ENCODE measurements at regions not wholly inside any gene's neighbourhood (a gene's known extent, or its start where the extent isn't known, plus 50 kb on each side); places are given as distances from the start of the nearest gene placed in this dataset.

DNA sequence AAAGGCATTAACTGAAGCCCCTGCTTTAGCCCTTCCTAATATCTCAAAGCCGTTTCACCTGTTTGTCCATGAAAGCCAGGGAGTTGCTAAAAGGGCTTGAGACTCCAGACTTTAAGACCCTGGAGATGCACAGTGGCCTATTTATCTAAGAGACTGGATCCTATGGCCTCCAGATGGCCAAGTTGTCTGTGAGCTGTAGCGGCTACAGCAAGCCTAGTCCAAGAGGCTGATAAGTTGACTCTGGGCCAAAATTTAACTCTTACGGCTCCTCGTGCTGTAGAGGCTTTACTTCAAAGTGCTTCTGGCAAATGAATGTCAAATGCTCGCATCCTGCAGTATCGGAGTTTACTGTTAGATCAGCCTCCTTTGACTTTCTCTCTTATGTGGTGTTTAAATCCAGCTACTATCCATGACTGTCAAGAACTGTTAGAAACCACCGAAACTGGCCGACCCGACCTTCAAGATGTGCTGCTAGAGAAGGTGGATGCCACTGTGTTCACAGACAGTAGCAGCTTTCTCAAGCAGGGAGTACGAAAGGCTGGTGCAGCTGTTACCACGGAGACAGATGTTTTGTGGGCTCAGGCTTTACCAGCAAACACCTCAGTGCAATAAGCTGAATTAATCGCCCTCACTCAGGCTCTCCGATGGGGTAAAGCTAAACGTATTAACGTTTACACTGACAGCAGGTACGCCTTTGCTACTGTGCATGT is 336.7 kb upstream of the CNTNAP5 start:
- TF ChIP-seq, protein P1, sequence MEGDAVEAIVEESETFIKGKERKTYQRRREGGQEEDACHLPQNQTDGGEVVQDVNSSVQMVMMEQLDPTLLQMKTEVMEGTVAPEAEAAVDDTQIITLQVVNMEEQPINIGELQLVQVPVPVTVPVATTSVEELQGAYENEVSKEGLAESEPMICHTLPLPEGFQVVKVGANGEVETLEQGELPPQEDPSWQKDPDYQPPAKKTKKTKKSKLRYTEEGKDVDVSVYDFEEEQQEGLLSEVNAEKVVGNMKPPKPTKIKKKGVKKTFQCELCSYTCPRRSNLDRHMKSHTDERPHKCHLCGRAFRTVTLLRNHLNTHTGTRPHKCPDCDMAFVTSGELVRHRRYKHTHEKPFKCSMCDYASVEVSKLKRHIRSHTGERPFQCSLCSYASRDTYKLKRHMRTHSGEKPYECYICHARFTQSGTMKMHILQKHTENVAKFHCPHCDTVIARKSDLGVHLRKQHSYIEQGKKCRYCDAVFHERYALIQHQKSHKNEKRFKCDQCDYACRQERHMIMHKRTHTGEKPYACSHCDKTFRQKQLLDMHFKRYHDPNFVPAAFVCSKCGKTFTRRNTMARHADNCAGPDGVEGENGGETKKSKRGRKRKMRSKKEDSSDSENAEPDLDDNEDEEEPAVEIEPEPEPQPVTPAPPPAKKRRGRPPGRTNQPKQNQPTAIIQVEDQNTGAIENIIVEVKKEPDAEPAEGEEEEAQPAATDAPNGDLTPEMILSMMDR (IDR thresholded peaks at IDR 0.05), result no peak
- TF ChIP-seq E2F1 (CRISPR knock-in tag; IDR thresholded peaks at IDR 0.05), result no peak
- no peak for TF ChIP-seq CREM (CRISPR knock-in tag; IDR thresholded peaks at IDR 0.05)
- TF ChIP-seq ATF3 (CRISPR knock-in tag; conservative IDR thresholded peaks at IDR 0.05), result no peak
- TF ChIP-seq ESRRA (CRISPR knock-in tag; IDR thresholded peaks at IDR 0.05; ENCODE audit: borderline replicate concordance), result no peak
- TF ChIP-seq ZNF512 (CRISPR knock-in tag; IDR thresholded peaks at IDR 0.05; ENCODE audit: borderline replicate concordance), result no peak
- no peak for TF ChIP-seq KAT7 (CRISPR knock-in tag; IDR thresholded peaks at IDR 0.05; ENCODE audit: borderline replicate concordance)
- TF ChIP-seq ZNF121 (CRISPR knock-in tag; IDR thresholded peaks at IDR 0.05), result no peak
- TF ChIP-seq, protein P2, sequence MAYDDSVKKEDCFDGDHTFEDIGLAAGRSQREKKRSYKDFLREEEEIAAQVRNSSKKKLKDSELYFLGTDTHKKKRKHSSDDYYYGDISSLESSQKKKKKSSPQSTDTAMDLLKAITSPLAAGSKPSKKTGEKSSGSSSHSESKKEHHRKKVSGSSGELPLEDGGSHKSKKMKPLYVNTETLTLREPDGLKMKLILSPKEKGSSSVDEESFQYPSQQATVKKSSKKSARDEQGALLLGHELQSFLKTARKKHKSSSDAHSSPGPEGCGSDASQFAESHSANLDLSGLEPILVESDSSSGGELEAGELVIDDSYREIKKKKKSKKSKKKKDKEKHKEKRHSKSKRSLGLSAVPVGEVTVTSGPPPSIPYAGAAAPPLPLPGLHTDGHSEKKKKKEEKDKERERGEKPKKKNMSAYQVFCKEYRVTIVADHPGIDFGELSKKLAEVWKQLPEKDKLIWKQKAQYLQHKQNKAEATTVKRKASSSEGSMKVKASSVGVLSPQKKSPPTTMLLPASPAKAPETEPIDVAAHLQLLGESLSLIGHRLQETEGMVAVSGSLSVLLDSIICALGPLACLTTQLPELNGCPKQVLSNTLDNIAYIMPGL (CRISPR knock-in tag; IDR thresholded peaks at IDR 0.05), result no peak
- TF ChIP-seq, protein P3, sequence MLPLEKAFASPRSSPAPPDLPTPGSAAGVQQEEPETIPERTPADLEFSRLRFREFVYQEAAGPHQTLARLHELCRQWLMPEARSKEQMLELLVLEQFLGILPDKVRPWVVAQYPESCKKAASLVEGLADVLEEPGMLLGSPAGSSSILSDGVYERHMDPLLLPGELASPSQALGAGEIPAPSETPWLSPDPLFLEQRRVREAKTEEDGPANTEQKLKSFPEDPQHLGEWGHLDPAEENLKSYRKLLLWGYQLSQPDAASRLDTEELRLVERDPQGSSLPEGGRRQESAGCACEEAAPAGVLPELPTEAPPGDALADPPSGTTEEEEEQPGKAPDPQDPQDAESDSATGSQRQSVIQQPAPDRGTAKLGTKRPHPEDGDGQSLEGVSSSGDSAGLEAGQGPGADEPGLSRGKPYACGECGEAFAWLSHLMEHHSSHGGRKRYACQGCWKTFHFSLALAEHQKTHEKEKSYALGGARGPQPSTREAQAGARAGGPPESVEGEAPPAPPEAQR (CRISPR knock-in tag; IDR thresholded peaks at IDR 0.05), result no peak
- TF ChIP-seq SP1 (CRISPR knock-in tag; conservative IDR thresholded peaks at IDR 0.05), result no peak

Measured in WTC11 (cell line).